ENCODE measurements at regions not wholly inside any gene's neighbourhood (a gene's known extent, or its start where the extent isn't known, plus 50 kb on each side); places are given as distances from the start of the nearest gene placed in this dataset.

DNA sequence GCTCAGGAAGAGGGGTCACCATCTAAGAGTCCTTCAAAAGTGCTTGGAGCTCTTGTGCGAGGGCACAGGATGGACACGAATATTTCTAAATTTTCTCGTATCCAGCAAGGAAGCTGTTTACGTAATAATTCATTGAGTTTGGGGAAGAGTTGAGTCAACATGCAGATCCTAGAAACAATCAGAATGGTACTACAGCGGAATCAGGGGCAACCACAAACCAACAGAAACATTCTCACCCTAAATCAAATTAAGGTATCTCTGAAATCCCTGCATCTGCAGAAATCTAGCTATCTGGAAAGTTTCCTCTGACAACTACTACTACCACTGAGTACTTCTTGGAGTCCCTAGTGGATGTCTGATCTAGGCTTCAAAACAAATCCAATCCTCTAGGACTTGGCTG, 352.4 kb downstream of the LTN1 start:
- ChIA-PET CTCF (no interaction called here), POLR2A (no interaction called here)
- whole genome bisulfite sequencing (ENCODE audit: insufficient coverage): 100% methylated on average over 3 of the region's 5 CpGs
- Histone ChIP-seq H3K27ac (ENCODE audit: insufficient read depth in 1 of 2, low read depth in 1 of 2, low read length in 2 of 2, poor library complexity in 1 of 2, severe bottlenecking in 2 of 2) (no peak overlapping the region), H3K36me3 (ENCODE audit: control insufficient read depth in 4 of 4, insufficient read depth in 4 of 4, low read length in 3 of 4) (no peaks in the 10 kb centered on the region), H3K4me3 (ENCODE audit: control insufficient read depth in 1 of 7, extremely low read depth in 1 of 7, insufficient read depth in 4 of 7, low read depth in 2 of 7, low read length in 6 of 7) (no peak overlapping the region), H3K4me1 (ENCODE audit: control extremely low read depth in 1 of 4, control insufficient read depth in 4 of 4, insufficient read depth in 4 of 4, low read length in 3 of 4) (peaks cover 5 to 26% (median 21%) of the 10 kb centered on the region in 4 experiments), H3K27me3 (replicated peaks in 2 of 5; ENCODE audit: control insufficient read depth in 4 of 5, insufficient read depth in 5 of 5, low read length in 4 of 5) (no peaks in the 10 kb centered on the region), H3K9me3 (ENCODE audit: control extremely low read depth in 1 of 5, control insufficient read depth in 4 of 5, insufficient read depth in 2 of 5, low read depth in 1 of 5, low read length in 4 of 5) (peaks cover 0 to 2% (median 0%) of the 10 kb centered on the region in 5 experiments)
- no peak for DNase-seq

DNA sequence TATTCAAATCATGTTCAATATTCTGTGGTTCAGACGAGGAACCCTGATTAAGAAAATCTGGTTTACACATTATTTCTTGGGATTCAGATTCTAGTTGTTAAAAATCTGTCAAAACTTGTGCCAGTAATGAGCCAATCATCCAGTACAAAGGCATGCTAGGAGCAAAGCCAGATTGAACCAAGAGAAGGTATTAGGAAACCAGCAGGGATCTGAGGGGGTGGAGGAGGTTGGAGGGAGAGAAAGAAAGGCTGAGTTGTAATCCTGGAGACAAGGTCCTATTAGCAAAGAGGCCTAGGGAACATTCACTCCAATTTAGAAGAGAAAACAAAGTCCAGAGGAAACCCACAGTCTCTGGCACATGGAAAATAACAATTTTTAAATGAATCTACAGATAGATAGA, 352.9 kb downstream of the LTN1 start:
- CTCF ChIA-PET: no interaction called here
- H3K4me3 ChIP-seq (ENCODE audit: control insufficient read depth in 1 of 7, extremely low read depth in 1 of 7, insufficient read depth in 4 of 7, low read depth in 2 of 7, low read length in 6 of 7): no peak overlapping the region
- no CpG with 5 or more reads among the region's 1 CpG for WGBS (ENCODE audit: insufficient coverage)
- POLR2A ChIA-PET: no interaction called here
- no peak overlapping the region for H3K27ac ChIP-seq (ENCODE audit: insufficient read depth in 1 of 2, low read depth in 1 of 2, low read length in 2 of 2, poor library complexity in 1 of 2, severe bottlenecking in 2 of 2)
- no peaks in the 10 kb centered on the region for H3K36me3 ChIP-seq (ENCODE audit: control insufficient read depth in 4 of 4, insufficient read depth in 4 of 4, low read length in 3 of 4)
- H3K9me3 ChIP-seq (ENCODE audit: control extremely low read depth in 1 of 5, control insufficient read depth in 4 of 5, insufficient read depth in 2 of 5, low read depth in 1 of 5, low read length in 4 of 5): peaks cover 0 to 2% (median 0%) of the 10 kb centered on the region in 5 experiments
- H3K27me3 ChIP-seq (replicated peaks in 2 of 5; ENCODE audit: control insufficient read depth in 4 of 5, insufficient read depth in 5 of 5, low read length in 4 of 5): no peaks in the 10 kb centered on the region
- peaks cover 5 to 32% (median 23%) of the 10 kb centered on the region in 4 experiments for H3K4me1 ChIP-seq (ENCODE audit: control extremely low read depth in 1 of 4, control insufficient read depth in 4 of 4, insufficient read depth in 4 of 4, low read length in 3 of 4)
- no peak for DNase-seq

DNA sequence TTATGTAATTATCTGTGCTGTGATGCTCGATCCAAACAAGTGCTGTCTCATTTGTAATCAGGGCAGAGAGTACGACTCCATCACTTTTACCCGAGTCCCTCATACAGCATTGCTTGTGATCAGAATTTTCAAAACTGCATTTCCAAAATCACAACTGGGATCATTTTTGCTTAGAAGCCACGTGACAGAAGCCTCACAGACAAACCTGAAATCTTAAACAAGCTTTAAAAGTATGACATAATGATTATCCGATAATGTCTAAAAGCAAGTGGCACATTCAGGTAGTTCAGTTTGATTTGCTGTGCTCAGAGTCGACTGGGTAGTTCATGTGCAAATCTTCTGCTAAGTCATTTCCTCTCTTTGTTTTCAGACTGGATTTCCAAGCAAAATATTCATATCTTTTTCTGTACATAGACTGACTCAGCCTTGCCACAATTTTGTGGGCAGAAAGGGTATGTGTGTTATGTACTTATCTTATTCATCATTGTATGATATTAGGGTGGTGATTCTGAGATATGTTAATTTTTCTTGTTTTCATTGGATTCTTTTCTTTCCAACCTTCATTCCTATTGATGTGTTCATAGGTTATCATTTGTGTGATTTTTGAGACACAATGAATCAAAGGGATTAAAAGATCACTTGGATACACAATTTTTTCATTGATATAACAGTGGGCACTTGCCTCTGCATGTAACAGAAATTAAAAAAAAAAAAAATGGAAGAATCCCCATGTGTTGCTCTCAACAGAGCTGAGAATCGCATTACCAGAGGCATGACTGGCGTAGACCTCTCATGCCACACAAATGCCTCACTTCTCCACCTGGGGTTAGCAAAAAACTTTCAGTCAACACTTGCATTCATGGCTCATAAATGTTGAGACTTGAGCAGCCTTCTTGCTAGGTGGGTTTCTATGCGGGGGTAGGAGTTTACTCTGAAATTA, 355.7 kb downstream of the LTN1 start:
- Histone ChIP-seq H3K4me3 (ENCODE audit: control insufficient read depth in 1 of 7, extremely low read depth in 1 of 7, insufficient read depth in 4 of 7, low read depth in 2 of 7, low read length in 6 of 7) (peak overlapping the region in 2 of 7 experiments; percentile 42 to 60), H3K27me3 (replicated peaks in 2 of 5; ENCODE audit: control insufficient read depth in 4 of 5, insufficient read depth in 5 of 5, low read length in 4 of 5) (no peaks in the 10 kb centered on the region), H3K4me1 (ENCODE audit: control extremely low read depth in 1 of 4, control insufficient read depth in 4 of 4, insufficient read depth in 4 of 4, low read length in 3 of 4) (peaks cover 16 to 57% (median 40%) of the 10 kb centered on the region in 4 experiments), H3K27ac (ENCODE audit: insufficient read depth in 1 of 2, low read depth in 1 of 2, low read length in 2 of 2, poor library complexity in 1 of 2, severe bottlenecking in 2 of 2) (peak overlapping the region; percentile 15 to 28), H3K36me3 (ENCODE audit: control insufficient read depth in 4 of 4, insufficient read depth in 4 of 4, low read length in 3 of 4) (no peaks in the 10 kb centered on the region), H3K9me3 (ENCODE audit: control extremely low read depth in 1 of 5, control insufficient read depth in 4 of 5, insufficient read depth in 2 of 5, low read depth in 1 of 5, low read length in 4 of 5) (no peaks in the 10 kb centered on the region)
- peak; percentile 68 to 95 (median 90) for DNase-seq
- POLR2A ChIA-PET: no interaction called here
- WGBS (ENCODE audit: insufficient coverage): 44% methylated on average over 4 of the region's 9 CpGs
- CTCF ChIA-PET: interaction anchor here (1.1 kb wide), 1 partner anchor 107 kb away, joined by 3 read pairs; no protein-coding TSS in a partner anchor

DNA sequence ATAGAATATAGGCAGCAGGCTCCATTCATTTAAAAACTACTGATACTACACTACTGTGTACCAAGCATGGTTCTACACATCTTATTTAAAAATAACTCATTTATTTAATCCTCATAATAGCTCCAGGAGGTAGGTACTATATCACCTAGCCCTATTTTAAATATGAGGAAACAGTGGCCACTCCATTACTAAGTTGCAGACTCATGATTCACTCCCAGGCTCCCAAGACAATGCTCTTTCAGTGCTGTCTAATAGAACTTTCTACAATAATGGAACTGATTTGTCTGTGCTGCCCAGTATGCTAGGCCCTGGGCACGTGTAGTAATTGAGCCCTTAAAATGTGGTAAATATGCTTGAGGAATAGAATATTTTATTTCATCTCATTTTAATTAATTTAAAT, 357.1 kb downstream of the LTN1 start:
- no CpG with 5 or more reads among the region's 1 CpG for WGBS (ENCODE audit: insufficient coverage)
- Histone ChIP-seq H3K4me1 (ENCODE audit: control extremely low read depth in 1 of 4, control insufficient read depth in 4 of 4, insufficient read depth in 4 of 4, low read length in 3 of 4) (peaks cover 16 to 63% (median 41%) of the 10 kb centered on the region in 4 experiments), H3K36me3 (ENCODE audit: control insufficient read depth in 4 of 4, insufficient read depth in 4 of 4, low read length in 3 of 4) (no peaks in the 10 kb centered on the region), H3K9me3 (ENCODE audit: control extremely low read depth in 1 of 5, control insufficient read depth in 4 of 5, insufficient read depth in 2 of 5, low read depth in 1 of 5, low read length in 4 of 5) (no peaks in the 10 kb centered on the region), H3K27ac (ENCODE audit: insufficient read depth in 1 of 2, low read depth in 1 of 2, low read length in 2 of 2, poor library complexity in 1 of 2, severe bottlenecking in 2 of 2) (peak overlapping the region in 1 of 2 experiments; percentile 14), H3K4me3 (ENCODE audit: control insufficient read depth in 1 of 7, extremely low read depth in 1 of 7, insufficient read depth in 4 of 7, low read depth in 2 of 7, low read length in 6 of 7) (no peak overlapping the region), H3K27me3 (replicated peaks in 2 of 5; ENCODE audit: control insufficient read depth in 4 of 5, insufficient read depth in 5 of 5, low read length in 4 of 5) (no peaks in the 10 kb centered on the region)
- DNase-seq: no peak
- CTCF ChIA-PET: interaction anchor here (1.5 kb wide), 1 partner anchor 114 kb away, joined by 3 read pairs; no protein-coding TSS in a partner anchor
- POLR2A ChIA-PET: no interaction called here

DNA sequence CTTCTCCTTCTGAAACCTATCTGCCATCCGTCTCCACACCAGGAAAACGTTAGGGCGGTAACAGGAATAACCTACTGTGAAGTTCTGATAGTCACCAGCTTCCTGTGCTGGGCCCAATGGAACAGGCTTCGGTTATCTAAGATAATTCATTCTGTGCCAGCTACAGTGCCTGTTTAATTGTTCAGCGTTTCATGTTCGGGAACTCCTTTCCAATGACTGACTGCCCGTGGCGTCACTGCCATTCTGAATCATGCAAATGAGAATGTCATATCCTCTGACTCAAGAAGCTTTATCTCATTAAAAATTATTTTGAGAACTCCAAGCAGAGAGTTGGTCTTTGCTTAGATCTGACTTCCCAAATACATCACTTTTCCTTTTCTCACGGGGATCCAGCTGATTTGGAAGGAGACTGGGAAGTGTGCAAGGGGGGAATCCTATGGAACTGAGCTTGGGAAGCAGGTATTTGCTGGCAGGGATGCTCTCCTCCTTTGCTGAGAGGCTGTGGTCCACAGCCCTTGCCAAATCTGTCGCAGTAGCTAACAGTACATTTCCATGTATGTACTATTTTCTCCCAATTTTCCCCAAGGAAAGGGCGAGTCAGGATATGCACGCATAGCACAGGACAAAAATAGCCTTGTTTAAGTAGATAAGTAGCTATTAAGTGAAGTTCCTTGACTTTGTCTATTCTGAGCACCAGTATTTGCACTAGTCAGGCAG, 358.7 kb downstream of the LTN1 start:
- Histone ChIP-seq H3K9me3 (ENCODE audit: control extremely low read depth in 1 of 5, control insufficient read depth in 4 of 5, insufficient read depth in 2 of 5, low read depth in 1 of 5, low read length in 4 of 5) (no peaks in the 10 kb centered on the region), H3K27me3 (replicated peaks in 2 of 5; ENCODE audit: control insufficient read depth in 4 of 5, insufficient read depth in 5 of 5, low read length in 4 of 5) (no peaks in the 10 kb centered on the region), H3K36me3 (ENCODE audit: control insufficient read depth in 4 of 4, insufficient read depth in 4 of 4, low read length in 3 of 4) (no peaks in the 10 kb centered on the region), H3K4me3 (ENCODE audit: control insufficient read depth in 1 of 7, extremely low read depth in 1 of 7, insufficient read depth in 4 of 7, low read depth in 2 of 7, low read length in 6 of 7) (peak overlapping the region in 2 of 7 experiments; percentile 20 to 45), H3K27ac (ENCODE audit: insufficient read depth in 1 of 2, low read depth in 1 of 2, low read length in 2 of 2, poor library complexity in 1 of 2, severe bottlenecking in 2 of 2) (peak overlapping the region; percentile 56 to 70), H3K4me1 (ENCODE audit: control extremely low read depth in 1 of 4, control insufficient read depth in 4 of 4, insufficient read depth in 4 of 4, low read length in 3 of 4) (peaks cover 16 to 63% (median 41%) of the 10 kb centered on the region in 4 experiments)
- peak; percentile 67 to 91 (median 83) for DNase-seq
- 4% methylated on average over 8 of the region's 12 CpGs for WGBS (ENCODE audit: insufficient coverage)
- CTCF ChIA-PET: interaction anchor here (0.9 to 1.8 kb wide), 4 partner anchors 15 to 117 kb away, joined by 3 to 8 read pairs (median 4); no protein-coding TSS in a partner anchor
- POLR2A ChIA-PET: no interaction called here

DNA sequence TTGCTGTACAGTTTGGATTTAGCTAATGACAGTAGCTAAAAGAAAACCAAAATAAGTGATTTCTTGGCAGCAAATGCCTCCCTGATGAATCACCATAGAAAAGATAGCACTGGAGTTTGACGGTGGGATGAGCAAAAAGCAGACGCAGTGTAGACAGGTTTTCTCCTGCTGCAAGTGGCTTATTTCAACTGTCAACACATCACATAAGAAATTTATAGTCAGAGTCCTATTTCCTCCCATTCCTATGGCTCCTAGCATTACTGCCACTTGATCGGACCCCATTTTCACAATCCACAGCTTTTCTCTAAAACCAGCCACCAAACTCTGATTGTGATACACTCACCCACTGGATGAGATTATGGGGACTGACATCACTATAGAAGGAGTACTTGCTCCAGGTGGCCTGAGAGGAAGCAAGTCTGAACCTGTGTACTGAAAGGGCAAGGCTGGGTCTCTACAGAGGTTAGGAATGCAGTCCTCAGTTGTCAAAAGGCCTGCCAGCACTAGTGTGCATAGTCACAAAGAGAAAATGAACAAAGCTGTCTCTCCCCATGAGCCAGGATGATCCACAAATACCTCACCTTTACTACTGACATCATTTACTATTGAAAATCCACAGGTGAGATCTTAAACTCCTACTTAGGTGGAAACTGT, 359.8 kb downstream of the LTN1 start:
- CTCF ChIA-PET: interaction anchor here (1.4 to 1.5 kb wide), 2 partner anchors 14 to 116 kb away, joined by 3 to 4 read pairs; no protein-coding TSS in a partner anchor
- Histone ChIP-seq H3K4me1 (ENCODE audit: control extremely low read depth in 1 of 4, control insufficient read depth in 4 of 4, insufficient read depth in 4 of 4, low read length in 3 of 4) (peaks cover 16 to 60% (median 41%) of the 10 kb centered on the region in 4 experiments), H3K27me3 (replicated peaks in 2 of 5; ENCODE audit: control insufficient read depth in 4 of 5, insufficient read depth in 5 of 5, low read length in 4 of 5) (no peaks in the 10 kb centered on the region)

More for the DNA sequence above, 359.8 kb downstream of the LTN1 start:
- Histone ChIP-seq H3K27ac (ENCODE audit: insufficient read depth in 1 of 2, low read depth in 1 of 2, low read length in 2 of 2, poor library complexity in 1 of 2, severe bottlenecking in 2 of 2) (peak overlapping the region in 1 of 2 experiments; percentile 70), H3K4me3 (ENCODE audit: control insufficient read depth in 1 of 7, extremely low read depth in 1 of 7, insufficient read depth in 4 of 7, low read depth in 2 of 7, low read length in 6 of 7) (no peak overlapping the region), H3K36me3 (ENCODE audit: control insufficient read depth in 4 of 4, insufficient read depth in 4 of 4, low read length in 3 of 4) (no peaks in the 10 kb centered on the region), H3K9me3 (ENCODE audit: control extremely low read depth in 1 of 5, control insufficient read depth in 4 of 5, insufficient read depth in 2 of 5, low read depth in 1 of 5, low read length in 4 of 5) (no peaks in the 10 kb centered on the region)
- WGBS (ENCODE audit: insufficient coverage): 58% methylated on average over 3 of the region's 3 CpGs
- POLR2A ChIA-PET: no interaction called here
- peak in 2 of 3 donors; percentile 19 to 44 for DNase-seq

Data from common myeloid progenitor, CD34-positive (primary cell).